Gastrocnemius medialis (tissue), 4 donors: ENCODE measurements at regions not wholly inside any gene's neighbourhood (a gene's known extent, or its start where the extent isn't known, plus 50 kb on each side); places are given as distances from the start of the nearest gene placed in this dataset.

Experiments
- POLR2A ChIP-seq, 2 donors: fragments of 450-650 bp; IDR thresholded peaks; one replicate each; pipeline ENCODE4 v1.6.1; 2017; ENCODE audit warnings: antibody characterized with exemption in 2 of 2, mild to moderate bottlenecking in 2 of 2, moderate library complexity in 2 of 2
- TF ChIP-seq, protein P1 (sequence below), 5 experiments: fragments of 450-650 bp in 3 of 5; fragments of 200-600 bp in 2 of 5; sonication (generic) in 2 of 5; IDR thresholded peaks in 4 of 5; conservative IDR thresholded peaks in 1 of 5; 1 replicate in 4 of 5; 2 replicates in 1 of 5; pipeline ENCODE4 v1.5.1; 2016 to 2019; ENCODE audit warnings: antibody characterized with exemption in 5 of 5, mild to moderate bottlenecking in 3 of 5, moderate library complexity in 3 of 5

DNA sequence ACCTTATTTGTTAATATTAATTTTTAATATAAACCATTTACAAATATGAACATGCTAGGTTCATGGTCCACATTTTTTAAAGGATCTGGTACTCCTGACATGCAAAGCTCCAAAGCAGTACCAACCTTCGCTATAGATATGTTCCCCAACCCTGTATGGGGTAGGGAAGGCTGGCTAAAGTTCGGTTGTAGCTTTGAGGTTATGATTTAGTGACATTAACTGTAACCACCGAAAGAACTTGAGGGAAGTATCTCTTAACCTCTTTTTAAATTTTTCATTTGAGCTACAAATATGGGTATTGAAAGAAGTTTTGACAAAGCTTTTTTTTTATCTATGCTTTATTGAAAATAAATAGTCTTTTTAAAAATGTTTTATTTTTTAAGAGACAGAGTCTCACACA is 115.5 kb downstream of the DYRK2 start:
- TF ChIP-seq POLR2A (IDR thresholded peaks at IDR 0.05) = no peak
- TF ChIP-seq, protein P1, sequence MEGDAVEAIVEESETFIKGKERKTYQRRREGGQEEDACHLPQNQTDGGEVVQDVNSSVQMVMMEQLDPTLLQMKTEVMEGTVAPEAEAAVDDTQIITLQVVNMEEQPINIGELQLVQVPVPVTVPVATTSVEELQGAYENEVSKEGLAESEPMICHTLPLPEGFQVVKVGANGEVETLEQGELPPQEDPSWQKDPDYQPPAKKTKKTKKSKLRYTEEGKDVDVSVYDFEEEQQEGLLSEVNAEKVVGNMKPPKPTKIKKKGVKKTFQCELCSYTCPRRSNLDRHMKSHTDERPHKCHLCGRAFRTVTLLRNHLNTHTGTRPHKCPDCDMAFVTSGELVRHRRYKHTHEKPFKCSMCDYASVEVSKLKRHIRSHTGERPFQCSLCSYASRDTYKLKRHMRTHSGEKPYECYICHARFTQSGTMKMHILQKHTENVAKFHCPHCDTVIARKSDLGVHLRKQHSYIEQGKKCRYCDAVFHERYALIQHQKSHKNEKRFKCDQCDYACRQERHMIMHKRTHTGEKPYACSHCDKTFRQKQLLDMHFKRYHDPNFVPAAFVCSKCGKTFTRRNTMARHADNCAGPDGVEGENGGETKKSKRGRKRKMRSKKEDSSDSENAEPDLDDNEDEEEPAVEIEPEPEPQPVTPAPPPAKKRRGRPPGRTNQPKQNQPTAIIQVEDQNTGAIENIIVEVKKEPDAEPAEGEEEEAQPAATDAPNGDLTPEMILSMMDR (IDR thresholded peaks at IDR 0.05 in 4 of 5, conservative IDR thresholded peaks at IDR 0.05 in 1 of 5) = no peak
